GM18861 (cell line): ENCODE measurements at regions not wholly inside any gene's neighbourhood (a gene's known extent, or its start where the extent isn't known, plus 50 kb on each side); places are given as distances from the start of the nearest gene placed in this dataset.

ENCODE experiments used
- ATAC-seq: cut with Tn5 transposase; IDR thresholded peaks from one replicate; pipeline ENCODE4 v1.9.1; 2021; ENCODE audit not compliant: unreplicated experiment

DNA sequence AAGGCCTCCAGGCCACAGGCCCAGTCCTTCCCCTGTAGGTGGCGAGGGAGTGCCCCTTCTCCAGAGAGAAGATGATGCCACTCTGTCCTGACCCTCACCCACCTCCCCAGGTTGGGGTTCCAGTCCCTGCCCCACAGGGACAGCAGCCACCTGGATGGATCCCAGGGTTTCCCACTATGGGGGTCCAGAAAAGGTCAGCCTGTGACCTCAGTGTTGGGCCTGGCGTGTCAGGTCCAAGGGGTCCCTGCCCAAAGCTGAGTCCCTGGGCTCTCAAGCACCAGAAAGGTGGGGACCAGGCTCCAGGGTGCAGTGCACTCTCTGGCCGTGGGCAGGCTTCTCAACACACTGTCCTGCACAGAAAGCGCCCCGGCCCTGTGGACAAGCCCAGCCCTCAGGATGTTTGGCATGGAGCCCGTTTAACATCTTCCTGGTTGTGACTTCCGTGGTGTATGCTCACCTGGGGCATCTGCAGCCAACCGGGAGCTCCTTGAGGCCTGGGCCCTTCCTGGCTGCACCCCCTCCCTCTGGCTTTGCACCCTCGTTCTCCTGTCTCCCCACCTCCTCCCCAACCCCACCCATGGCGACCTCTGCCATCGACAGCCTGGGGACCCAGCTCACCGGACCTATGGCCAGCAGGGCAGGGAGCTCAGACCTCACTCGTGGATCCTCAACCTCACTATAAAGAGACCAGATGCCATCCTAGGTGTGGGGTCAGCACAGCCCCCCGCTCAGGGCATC, 58.3 kb upstream of the PPP2R2D start:
- no peak for ATAC-seq

DNA sequence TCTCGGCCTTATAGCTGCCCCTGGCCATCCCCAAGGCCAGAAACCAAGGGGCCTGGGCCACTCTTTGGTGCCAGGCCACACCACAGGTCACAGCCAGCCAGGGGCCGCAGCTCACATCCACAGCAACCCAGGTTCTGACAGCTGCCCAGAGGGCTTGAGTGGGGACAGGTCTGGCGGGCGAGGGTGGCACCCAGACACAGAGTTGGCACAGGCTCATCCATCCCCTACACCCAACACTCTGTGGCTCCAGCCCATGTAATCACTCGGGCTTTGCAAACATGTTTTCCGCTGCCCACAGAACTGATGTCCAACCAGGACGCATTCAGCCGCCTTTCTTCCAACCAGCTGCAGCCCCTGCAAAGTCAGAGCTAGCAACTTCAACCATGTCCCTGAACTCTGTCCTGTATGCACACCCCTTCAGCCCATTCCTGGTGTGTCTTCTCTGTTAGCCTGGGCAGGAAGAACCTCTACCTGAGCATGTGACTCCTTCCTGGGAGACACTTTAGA, 57.7 kb upstream of the PPP2R2D start:
- ATAC-seq, result no peak

DNA sequence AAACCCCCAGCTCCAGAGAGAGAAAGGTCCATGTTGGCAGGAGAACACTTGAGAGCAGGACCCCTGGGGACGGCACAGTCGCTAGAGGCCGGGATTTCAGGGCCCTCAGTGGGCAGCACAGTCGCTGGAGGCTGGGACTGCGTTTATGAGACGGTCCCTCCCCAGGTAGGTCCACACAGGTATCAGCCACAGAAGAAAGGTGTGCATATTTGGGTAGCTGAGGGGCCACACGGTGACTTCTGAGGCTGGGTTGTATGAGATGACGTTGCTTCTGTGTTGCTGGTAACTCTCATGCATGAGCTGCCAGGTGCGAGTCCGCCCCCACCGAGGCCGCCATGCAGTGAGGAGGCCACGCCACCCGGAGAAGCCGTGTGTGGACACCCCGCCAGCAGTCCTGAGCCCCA, 56.9 kb upstream of the PPP2R2D start:
- no peak for ATAC-seq

DNA sequence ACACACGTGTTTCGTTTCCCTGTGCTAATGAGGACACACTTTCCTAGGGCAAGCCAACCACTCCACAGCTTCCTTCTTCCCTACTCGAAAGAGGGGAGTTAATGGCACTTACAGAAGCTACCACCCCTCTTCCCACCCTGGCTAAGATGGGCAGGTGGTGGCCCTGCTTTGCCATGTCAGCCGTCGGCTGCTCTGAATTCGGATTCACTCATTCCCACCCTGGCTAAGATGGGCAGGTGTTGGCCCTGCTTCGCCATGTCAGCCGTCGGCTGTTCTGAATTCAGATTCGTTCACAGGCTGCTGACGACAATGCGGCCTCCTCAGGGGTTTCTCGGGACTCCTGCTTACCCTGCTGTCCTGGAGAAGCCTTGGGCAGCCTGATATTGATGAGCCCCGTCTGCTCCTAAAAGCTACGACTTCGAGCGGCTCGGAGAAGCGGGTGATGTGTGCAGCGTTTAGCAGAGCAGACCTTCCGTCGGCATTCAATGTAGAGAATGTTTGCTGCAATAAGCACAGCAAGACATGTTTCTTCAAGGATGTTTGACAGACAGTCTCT, 56.2 kb upstream of the PPP2R2D start:
- ATAC-seq, result no peak

DNA sequence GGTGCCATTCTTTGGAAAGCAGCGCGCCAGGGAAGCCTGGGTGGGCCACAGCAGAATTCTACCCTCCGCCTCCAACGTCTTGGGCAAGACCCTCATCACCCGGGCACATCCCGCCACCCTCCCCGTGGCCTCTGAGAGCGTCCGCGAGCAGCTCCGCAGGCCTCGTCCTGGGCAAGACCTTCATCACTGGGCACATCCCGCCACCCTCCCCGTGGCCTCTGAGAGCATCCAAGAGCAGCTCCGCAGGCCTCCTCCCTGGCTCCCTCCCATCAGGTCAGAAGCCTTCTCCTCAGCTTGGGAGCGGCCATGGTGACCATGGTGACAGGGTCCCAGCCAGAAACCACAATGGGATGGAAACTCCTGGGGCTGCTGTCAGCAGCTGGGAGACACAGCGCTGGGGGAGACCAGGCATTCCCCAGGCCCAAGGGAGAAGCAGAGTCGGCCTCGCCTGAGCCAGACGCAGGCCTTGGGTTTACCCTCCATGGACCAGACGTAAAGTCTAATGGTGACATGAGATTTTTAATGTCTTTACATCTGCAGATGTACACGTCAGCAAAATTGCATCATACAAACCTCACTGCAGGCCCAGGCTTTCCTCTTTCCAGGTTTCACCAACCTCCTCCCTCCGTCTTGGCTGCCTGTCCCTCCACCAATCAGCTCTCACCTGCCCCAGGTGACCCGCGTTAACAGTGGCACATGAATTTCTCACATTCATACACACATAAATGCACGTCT, 55.1 kb upstream of the PPP2R2D start:
- ATAC-seq, result no peak

DNA sequence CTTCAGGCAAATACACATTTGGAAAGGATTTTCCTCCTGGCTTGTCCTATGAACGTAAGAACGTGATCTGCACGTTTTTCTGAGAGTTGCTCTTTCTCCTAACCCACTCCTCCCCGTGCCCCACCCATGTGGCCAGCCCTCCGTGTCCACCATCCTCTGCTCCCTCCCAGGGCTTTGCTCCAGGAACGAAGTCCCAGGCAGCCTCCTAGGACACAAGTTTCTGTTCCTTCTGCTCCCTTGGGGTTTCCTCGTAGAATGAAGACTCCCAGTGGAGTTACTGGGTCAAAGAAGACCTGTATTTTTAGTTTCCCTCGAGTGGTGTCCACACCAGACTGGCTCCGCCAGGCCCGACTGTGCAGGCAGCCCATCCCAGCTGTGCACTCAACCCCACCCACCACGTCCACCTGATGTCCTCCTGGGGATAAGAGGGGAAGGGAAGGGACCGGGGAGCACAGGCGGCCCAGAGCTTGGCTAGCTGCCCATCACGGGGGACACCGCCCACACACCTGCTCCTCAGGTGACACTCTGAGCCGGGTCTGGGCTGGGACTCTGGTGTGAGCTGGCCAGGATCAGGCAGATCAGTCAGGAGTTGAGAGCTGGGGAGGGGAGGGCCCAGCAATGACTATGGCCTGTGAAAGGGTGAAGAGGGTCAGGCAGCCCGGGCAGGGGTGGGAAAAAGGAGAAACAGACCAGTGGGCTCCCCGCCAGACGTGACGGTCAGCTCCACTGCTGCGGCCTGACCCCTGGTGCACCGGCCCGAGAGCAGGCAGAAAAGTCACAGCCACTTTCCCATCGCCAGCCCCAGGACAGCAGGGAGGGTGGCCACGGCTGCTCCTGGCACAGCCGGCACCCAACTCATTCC, 54.3 kb upstream of the PPP2R2D start:
- ATAC-seq, result no peak

DNA sequence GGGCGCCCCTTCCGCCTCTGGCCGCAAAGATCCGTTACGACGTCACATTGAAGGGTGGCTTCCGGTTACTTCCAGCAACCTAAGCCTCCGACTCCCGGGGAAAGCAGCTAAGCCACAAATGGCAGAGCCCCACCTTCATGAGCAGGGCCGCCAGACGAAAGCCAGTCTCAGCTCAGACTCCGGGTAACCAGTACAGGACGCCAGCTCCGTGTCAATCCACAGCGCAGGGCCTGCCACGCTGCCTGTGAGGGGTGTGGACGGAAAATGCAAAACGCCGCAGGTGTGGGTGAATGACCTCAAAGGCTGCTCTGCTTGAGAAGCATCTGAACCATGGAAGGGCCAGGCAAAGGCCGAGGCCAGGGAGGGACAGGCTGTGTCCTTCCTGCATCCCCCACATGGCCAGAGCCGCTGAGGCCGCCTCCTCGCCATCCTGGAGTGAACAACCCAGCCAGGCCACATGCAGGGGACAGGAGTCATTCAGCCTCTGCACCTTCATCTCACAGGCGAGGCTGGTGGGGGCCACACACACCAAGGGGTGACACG, 53.5 kb upstream of the PPP2R2D start:
- ATAC-seq, result no peak

DNA sequence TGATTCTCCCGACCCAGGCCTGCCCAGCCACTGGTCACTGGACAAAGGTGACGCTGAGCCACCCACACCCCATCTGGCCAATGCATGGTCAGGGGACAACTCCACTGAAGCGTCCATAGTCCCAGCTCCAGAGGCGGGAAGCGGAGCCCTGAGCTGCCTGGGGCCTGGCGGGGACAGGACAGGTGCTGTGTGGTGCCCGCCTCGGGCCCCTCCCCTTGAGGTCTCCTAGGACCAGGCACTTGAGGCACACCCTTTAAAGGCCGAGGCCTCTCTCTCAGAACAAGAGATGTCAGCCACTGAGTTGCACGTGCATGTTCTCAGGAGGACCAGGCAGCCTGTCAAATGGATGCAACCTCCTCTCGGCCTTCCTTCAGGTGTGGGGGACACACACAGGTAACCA, 52.5 kb upstream of the PPP2R2D start:
- ATAC-seq, result no peak

DNA sequence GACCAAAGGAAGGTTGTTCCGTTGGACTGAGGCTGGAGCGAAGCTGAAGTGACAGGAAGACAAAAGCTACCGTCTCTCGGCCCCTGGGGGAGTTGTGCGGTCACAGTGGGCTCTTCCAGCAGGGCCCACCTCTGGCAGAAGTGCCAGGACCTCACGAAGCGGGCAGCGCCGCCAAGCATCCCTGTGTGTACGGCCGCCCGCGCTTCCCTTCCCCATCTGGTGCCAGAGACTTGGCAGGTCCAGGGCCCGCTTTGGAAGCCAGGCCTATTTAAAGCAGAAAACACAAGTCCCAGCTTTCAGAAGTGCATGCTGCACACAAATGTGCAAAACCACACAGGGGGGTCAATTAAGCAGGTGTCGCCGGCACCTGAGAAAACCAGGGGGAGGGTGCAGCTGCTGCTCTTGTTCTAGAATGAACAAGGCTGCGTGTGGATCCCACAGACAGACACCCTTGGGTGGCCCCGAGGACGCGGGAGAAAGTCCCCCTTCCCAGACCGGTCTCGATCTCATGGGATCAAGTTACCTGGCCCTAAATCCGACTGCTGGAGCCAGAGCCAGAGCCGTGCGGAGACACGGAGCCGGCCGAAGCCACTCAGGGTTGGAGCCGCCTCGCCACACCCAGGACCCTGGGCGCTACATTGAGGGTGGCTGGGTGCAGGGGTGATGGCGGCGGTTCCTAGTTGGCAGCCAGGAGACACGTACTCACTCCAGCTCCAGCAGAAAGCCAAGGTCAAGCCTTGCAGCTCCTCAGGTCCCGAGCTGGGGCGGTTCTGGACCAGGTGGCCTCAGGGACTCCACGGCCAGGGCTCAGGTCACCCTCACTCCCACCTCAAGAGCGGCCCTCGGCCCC, 51.8 kb upstream of the PPP2R2D start:
- ATAC-seq, result no peak

DNA sequence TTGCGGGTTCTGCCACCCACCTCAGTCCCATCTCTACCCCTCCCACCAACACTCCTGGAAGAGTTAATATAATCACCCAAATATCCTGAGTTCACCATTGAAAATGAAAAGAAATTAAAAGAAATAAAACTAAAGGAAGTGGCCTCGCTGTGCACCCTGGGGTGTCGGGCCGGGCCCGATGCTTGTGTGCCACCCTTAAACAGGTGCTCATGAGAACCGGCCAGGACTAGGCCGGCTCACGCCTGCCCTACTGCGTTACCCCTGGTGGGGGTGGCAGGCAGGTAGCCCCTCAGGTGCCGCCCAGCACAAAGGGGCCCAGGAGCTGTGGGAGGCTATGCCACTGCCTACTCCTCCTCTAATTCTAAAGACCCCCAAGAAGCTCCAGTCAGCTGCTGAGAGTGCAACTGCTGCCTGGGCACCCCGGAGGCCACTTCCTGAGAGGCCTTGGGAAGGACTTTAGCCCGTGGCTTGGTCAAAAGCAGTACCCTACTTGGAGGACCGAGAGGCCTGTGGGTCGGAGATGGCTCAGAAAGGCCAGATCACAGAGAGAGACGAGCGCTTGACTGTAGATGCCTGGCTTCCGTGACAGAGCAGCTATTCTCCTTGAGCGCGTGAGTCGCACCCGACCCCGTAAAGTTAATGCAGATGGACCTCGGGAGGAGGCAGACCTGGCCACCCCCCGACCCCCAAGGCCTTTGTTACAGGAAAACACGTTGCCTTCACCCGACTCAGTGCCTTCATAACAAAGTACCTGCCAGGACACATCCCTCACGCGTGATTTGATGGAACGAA, 51.0 kb upstream of the PPP2R2D start:
- ATAC-seq, result no peak

DNA sequence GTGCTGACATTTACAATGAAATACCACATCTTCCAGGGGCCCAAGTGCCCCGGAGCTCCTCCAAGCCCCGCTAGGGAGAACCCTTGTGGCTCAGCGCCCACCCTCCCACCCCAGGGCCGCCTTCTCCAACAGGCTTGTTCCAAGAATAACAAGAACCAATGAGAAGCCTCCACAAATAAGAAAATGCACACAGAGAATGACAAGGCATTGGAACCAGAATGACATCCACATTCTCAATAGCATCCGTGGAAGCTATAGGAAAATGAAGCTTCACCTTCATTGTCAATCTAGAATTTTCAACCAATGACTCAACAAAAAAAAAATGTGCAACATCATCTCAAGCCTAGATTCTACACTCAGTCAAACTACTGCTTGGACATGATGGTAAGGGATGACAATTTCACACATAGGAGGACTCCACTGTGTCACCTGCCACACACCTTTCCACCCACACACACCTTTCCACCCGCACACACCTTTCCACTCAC, 50.4 kb upstream of the PPP2R2D start:
- ATAC-seq, result no peak
